ENCODE measurements at regions not wholly inside any gene's neighbourhood (a gene's known extent, or its start where the extent isn't known, plus 50 kb on each side); places are given as distances from the start of the nearest gene placed in this dataset.

- no peak for TF ChIP-seq CTCF (conservative IDR thresholded peaks at IDR 0.05; ENCODE audit: low read length)
- no peak for TF ChIP-seq EZH2phosphoT487 (IDR thresholded peaks at IDR 0.05; ENCODE audit: borderline replicate concordance)
Observed at GRCh38 chr6:26273673-26274588, 91.1 kb upstream of the BTN3A2 start.
